ENCODE measurements at regions not wholly inside any gene's neighbourhood (a gene's known extent, or its start where the extent isn't known, plus 50 kb on each side); places are given as distances from the start of the nearest gene placed in this dataset.

GRCh38 chr7:35576031-35576573 is 118.8 kb downstream of the HERPUD2 start:
- no peak for TF ChIP-seq TAF1 (IDR thresholded peaks at IDR 0.05; ENCODE audit: borderline replicate concordance, insufficient read depth, low read length)
- TF ChIP-seq REST (IDR thresholded peaks at IDR 0.05; ENCODE audit: insufficient read depth in 1 of 2, low read depth in 2 of 2, low read length in 2 of 2), result no peak
- no peak for TF ChIP-seq POLR2AphosphoS5 (IDR thresholded peaks at IDR 0.05; ENCODE audit: low read depth, low read length)
- TF ChIP-seq SIN3A (IDR thresholded peaks at IDR 0.05; ENCODE audit: borderline replicate concordance, insufficient read depth, low read length), result no peak
